H9 (cell line): ENCODE measurements at regions not wholly inside any gene's neighbourhood (a gene's known extent, or its start where the extent isn't known, plus 50 kb on each side); places are given as distances from the start of the nearest gene placed in this dataset.

Experiments
- DNase-seq: peaks from one replicate; pipeline ENCODE4 v3.0.0-alpha.2; 2017
- H2AFZ ChIP-seq: one replicate; pipeline ENCODE4 v1.6.1; 2013; ENCODE audit warnings: mild to moderate bottlenecking, low read length, control low read depth, moderate library complexity
- H2AK5ac ChIP-seq: 2 replicates; pipeline ENCODE4 v1.6.1; 2013; ENCODE audit warnings: low read length, control low read depth, mixed read lengths; ENCODE audit not compliant: insufficient read length
- H2BK120ac ChIP-seq: one replicate; pipeline ENCODE4 v1.6.1; 2013; ENCODE audit warnings: low read depth, mild to moderate bottlenecking, low read length, control low read depth, inconsistent platforms; ENCODE audit not compliant: poor library complexity, severe bottlenecking
- H2BK12ac ChIP-seq: 2 replicates; pipeline ENCODE4 v1.6.1; 2013; ENCODE audit warnings: low read length, control low read depth, mixed read lengths, low read depth; ENCODE audit not compliant: insufficient read length
- H2BK15ac ChIP-seq: 2 replicates; pipeline ENCODE4 v1.6.1; 2013; ENCODE audit warnings: low read depth, low read length, control low read depth
- H2BK20ac ChIP-seq: one replicate; pipeline ENCODE4 v1.6.1; 2013; ENCODE audit warnings: low read depth, mild to moderate bottlenecking, low read length, control low read depth, inconsistent platforms; ENCODE audit not compliant: poor library complexity, severe bottlenecking
- H2BK5ac ChIP-seq: 2 replicates; pipeline ENCODE4 v1.6.1; 2013; ENCODE audit warnings: low read length, control low read depth, mixed read lengths; ENCODE audit not compliant: insufficient read length
- H3K14ac ChIP-seq: 2 replicates; pipeline ENCODE4 v1.6.1; 2013; ENCODE audit warnings: low read length, control low read depth; ENCODE audit not compliant: insufficient read depth
- H3K18ac ChIP-seq: 2 replicates; pipeline ENCODE4 v1.6.1; 2013; ENCODE audit warnings: low read depth, mild to moderate bottlenecking, mixed read lengths, low read length, control low read depth; ENCODE audit not compliant: insufficient read length
- H3K23ac ChIP-seq: 2 replicates; pipeline ENCODE4 v1.6.1; 2013; ENCODE audit warnings: low read length, control low read depth, mixed read lengths, low read depth; ENCODE audit not compliant: insufficient read length
- H3K23me2 ChIP-seq: 2 replicates; pipeline ENCODE4 v1.6.1; 2013; ENCODE audit warnings: low read depth, mild to moderate bottlenecking, mixed read lengths, low read length, control low read depth; ENCODE audit not compliant: insufficient read length, poor library complexity, severe bottlenecking
- H3K27ac ChIP-seq: 2 replicates; pipeline ENCODE4 v1.5.1; 2013; ENCODE audit warnings: low read length, control low read depth, mixed read lengths, low read depth; ENCODE audit not compliant: insufficient read length
- H3K27me3 ChIP-seq: 2 replicates; pipeline ENCODE4 v1.6.1; 2013; ENCODE audit warnings: low read length, control low read depth, inconsistent platforms; ENCODE audit not compliant: insufficient read depth
- H3K4ac ChIP-seq: 2 replicates; pipeline ENCODE4 v1.6.1; 2013; ENCODE audit warnings: low read depth, mild to moderate bottlenecking, control low read depth, inconsistent platforms, low read length, moderate library complexity
- H3K4me1 ChIP-seq: 2 replicates; pipeline ENCODE4 v1.6.1; 2013; ENCODE audit warnings: low read length, control low read depth, inconsistent platforms; ENCODE audit not compliant: insufficient read depth
- H3K4me2 ChIP-seq: 2 replicates; pipeline ENCODE4 v1.6.1; 2013; ENCODE audit warnings: low read length, control low read depth, mixed read lengths; ENCODE audit not compliant: insufficient read length, insufficient read depth
- H3K56ac ChIP-seq: 2 replicates; pipeline ENCODE4 v1.6.1; 2013; ENCODE audit warnings: low read depth, mild to moderate bottlenecking, mixed read lengths, low read length, control low read depth; ENCODE audit not compliant: insufficient read length
- H3K79me1 ChIP-seq: 2 replicates; pipeline ENCODE4 v1.6.1; 2013; ENCODE audit warnings: low read depth, mild to moderate bottlenecking, moderate library complexity, low read length, control low read depth, inconsistent platforms; ENCODE audit not compliant: insufficient read depth, poor library complexity, severe bottlenecking
- H3K79me2 ChIP-seq: 2 replicates; pipeline ENCODE4 v1.6.1; 2013; ENCODE audit warnings: low read length, control low read depth, inconsistent platforms; ENCODE audit not compliant: insufficient read depth
- H3K9ac ChIP-seq: 2 replicates; pipeline ENCODE4 v1.6.1; 2013; ENCODE audit warnings: low read length, control low read depth, mixed read lengths; ENCODE audit not compliant: insufficient read length; ENCODE audit errors: extremely low read depth
- H3K9me3 ChIP-seq: one replicate; pipeline ENCODE4 v1.6.1; 2013; ENCODE audit warnings: low read depth, low read length, inconsistent platforms; ENCODE audit not compliant: control insufficient read depth
- H3T11ph ChIP-seq: one replicate; pipeline ENCODE4 v1.6.1; 2013; ENCODE audit warnings: mild to moderate bottlenecking, low read length, control low read depth, inconsistent platforms
- H4K20me1 ChIP-seq: one replicate; pipeline ENCODE4 v1.6.1; 2013; ENCODE audit not compliant: control insufficient read depth, insufficient read length, insufficient read depth
- H4K5ac ChIP-seq: 2 replicates; pipeline ENCODE4 v1.6.1; 2013; ENCODE audit warnings: low read depth, mild to moderate bottlenecking, mixed read lengths, low read length, control low read depth; ENCODE audit not compliant: insufficient read length
- H4K8ac ChIP-seq: replicated peaks from 2 replicates; pipeline ENCODE4 v1.6.1; 2013; ENCODE audit warnings: low read length, control low read depth, mixed read lengths, low read depth; ENCODE audit not compliant: insufficient read length
- H4K91ac ChIP-seq: 2 replicates; pipeline ENCODE4 v1.6.1; 2013; ENCODE audit warnings: low read depth, mild to moderate bottlenecking, moderate library complexity, mixed read lengths, low read length, control low read depth; ENCODE audit not compliant: insufficient read length
- H3K27ac Mint-ChIP-seq, 3 experiments: 2 replicates in 2 of 3; 3 replicates in 1 of 3; pipeline ENCODE4 v1.8.0; 2020 to 2021; ENCODE audit warnings: mixed read lengths in 3 of 3, mild to moderate bottlenecking in 1 of 3, moderate library complexity in 1 of 3
- H3K27me3 Mint-ChIP-seq: 2 replicates; pipeline ENCODE4 v1.8.0; 2021; ENCODE audit warnings: low read depth, mild to moderate bottlenecking, moderate library complexity, mixed read lengths
- H3K36me3 Mint-ChIP-seq, 3 experiments: 2 replicates in 2 of 3; 3 replicates in 1 of 3; pipeline ENCODE4 v1.8.0; 2020 to 2021; ENCODE audit warnings: low read depth in 3 of 3, mixed read lengths in 3 of 3; ENCODE audit not compliant: insufficient read depth in 1 of 3
- H3K4me1 Mint-ChIP-seq, 2 experiments: 2 replicates each; pipeline ENCODE4 v1.8.0; 2020; ENCODE audit warnings: mixed read lengths in 2 of 2
- H3K4me3 Mint-ChIP-seq, 2 experiments: 2 replicates in 1 of 2; 3 replicates in 1 of 2; pipeline ENCODE4 v1.8.0; 2020 to 2021; ENCODE audit warnings: mild to moderate bottlenecking in 2 of 2, mixed read lengths in 2 of 2, moderate library complexity in 1 of 2
- H3K9me3 Mint-ChIP-seq, 2 experiments: 2 replicates in 1 of 2; 3 replicates in 1 of 2; pipeline ENCODE4 v1.8.0; 2020; ENCODE audit warnings: mild to moderate bottlenecking in 2 of 2, mixed read lengths in 2 of 2, moderate library complexity in 1 of 2
- WGBS: extraction: QIAGEN DNeasy Blood & Tissue Kit; methylation state at CpG from one replicate; pipeline ENCODE4 v1.1.7; 2013; ENCODE audit warnings: missing lambda C conversion rate, low lambda C conversion rate, mixed read lengths; ENCODE audit not compliant: insufficient read length; ENCODE audit errors: extremely low coverage; 5-methylcytosine and 5-hydroxymethylcytosine counted together
- TF ChIP-seq, protein P1 (sequence below): fragments of 200-600 bp; sonication (generic); conservative IDR thresholded peaks from 3 replicates; pipeline ENCODE4 v1.8.0; 2021; ENCODE audit warnings: antibody characterized with exemption, mild to moderate bottlenecking

DNA sequence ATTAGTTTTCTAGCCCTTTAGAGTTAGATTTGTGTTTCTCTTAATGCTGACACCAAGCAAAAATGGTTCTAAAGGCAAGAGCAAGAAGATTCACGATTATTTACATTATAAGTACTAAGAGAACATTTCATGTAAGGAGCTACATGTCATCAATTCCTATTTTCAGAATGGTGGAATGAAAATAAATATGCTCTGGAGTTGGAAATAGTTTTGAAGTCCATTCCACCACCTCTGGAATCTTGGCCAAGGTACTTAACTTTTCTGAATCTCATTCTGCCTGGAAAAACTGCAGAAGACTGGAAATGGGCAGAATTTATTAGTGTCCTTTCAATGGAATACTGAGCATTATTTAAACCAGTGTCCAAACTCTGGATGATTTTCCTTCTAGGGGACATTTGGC, 125.1 kb upstream of the RAB11FIP2 start:
- no CpG with 5 or more reads among the region's 1 CpG for WGBS
- H3K18ac ChIP-seq = no peak overlapping the region
- H4K91ac ChIP-seq = no peak overlapping the region
- H3K9ac ChIP-seq = no peak overlapping the region
- H2BK20ac ChIP-seq = no peak overlapping the region
- H2BK15ac ChIP-seq = no peak overlapping the region
- Mint-ChIP-seq H3K27me3 (peaks cover 8% of the 10 kb centered on the region), H3K4me1 (no peaks in the 10 kb centered on the region), H3K36me3 (no peaks in the 10 kb centered on the region), H3K27ac (no peak overlapping the region), H3K9me3 (no peaks in the 10 kb centered on the region; a peak in 1 of 5 replicates), H3K4me3 (no peak overlapping the region)
- no peak overlapping the region for H2AK5ac ChIP-seq
- H2BK120ac ChIP-seq = no peak overlapping the region
- H3K79me2 ChIP-seq = no peaks in the 10 kb centered on the region
- no peak for DNase-seq
- no peaks in the 10 kb centered on the region for H4K20me1 ChIP-seq
- H2BK5ac ChIP-seq = no peak overlapping the region
- no peak overlapping the region for H3K56ac ChIP-seq
- H3K79me1 ChIP-seq = no peaks in the 10 kb centered on the region
- H4K5ac ChIP-seq = no peak overlapping the region
- no peaks in the 10 kb centered on the region for H3K4me1 ChIP-seq
- H3K27ac ChIP-seq = no peak overlapping the region
- H3K27me3 ChIP-seq = no peaks in the 10 kb centered on the region
- H3K23ac ChIP-seq = no peak overlapping the region
- no peaks in the 10 kb centered on the region for H3K9me3 ChIP-seq
- no peak overlapping the region for H2AFZ ChIP-seq
- H3T11ph ChIP-seq = no peak overlapping the region
- no peak overlapping the region for H4K8ac ChIP-seq
- H2BK12ac ChIP-seq = no peak overlapping the region
- TF ChIP-seq, protein P1, sequence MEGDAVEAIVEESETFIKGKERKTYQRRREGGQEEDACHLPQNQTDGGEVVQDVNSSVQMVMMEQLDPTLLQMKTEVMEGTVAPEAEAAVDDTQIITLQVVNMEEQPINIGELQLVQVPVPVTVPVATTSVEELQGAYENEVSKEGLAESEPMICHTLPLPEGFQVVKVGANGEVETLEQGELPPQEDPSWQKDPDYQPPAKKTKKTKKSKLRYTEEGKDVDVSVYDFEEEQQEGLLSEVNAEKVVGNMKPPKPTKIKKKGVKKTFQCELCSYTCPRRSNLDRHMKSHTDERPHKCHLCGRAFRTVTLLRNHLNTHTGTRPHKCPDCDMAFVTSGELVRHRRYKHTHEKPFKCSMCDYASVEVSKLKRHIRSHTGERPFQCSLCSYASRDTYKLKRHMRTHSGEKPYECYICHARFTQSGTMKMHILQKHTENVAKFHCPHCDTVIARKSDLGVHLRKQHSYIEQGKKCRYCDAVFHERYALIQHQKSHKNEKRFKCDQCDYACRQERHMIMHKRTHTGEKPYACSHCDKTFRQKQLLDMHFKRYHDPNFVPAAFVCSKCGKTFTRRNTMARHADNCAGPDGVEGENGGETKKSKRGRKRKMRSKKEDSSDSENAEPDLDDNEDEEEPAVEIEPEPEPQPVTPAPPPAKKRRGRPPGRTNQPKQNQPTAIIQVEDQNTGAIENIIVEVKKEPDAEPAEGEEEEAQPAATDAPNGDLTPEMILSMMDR = no peak
- H3K4ac ChIP-seq = no peak overlapping the region
- no peak overlapping the region for H3K14ac ChIP-seq
- H3K23me2 ChIP-seq = no peaks in the 10 kb centered on the region
- no peak overlapping the region for H3K4me2 ChIP-seq
